GM21576 (cell line): ENCODE measurements at regions not wholly inside any gene's neighbourhood (a gene's known extent, or its start where the extent isn't known, plus 50 kb on each side); places are given as distances from the start of the nearest gene placed in this dataset.
"Not testable (repeated sequence)": the region's sequence is repeated elsewhere in the genome, so short reads cannot be mapped to it uniquely, and the experiment has no call there.

Source experiments
- ATAC-seq: cut with Tn5 transposase; IDR thresholded peaks from one replicate; pipeline ENCODE4 v1.9.1; 2021; ENCODE audit warnings: mild to moderate bottlenecking, moderate library complexity; ENCODE audit not compliant: unreplicated experiment

DNA sequence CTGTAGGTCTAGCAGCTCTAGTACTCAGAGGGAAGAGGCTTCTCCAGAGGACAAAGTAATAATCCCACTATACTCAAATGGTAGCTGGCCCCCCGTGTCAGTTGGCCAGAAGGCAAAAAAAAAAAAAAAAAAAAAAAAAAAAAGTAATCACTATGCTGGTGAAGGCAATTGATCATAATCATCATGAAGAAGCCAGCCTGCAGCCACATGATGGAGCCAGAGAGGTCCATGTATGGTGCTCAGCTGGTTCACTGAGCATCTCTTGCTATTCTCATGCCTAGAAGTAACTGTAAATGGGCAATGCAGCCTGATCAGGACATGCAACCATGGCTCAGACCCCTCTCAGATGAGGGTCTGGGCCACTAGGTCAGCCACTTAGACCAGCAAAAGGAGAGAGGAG lies 378.8 kb downstream of the MED13L start:
- no peak for ATAC-seq

DNA sequence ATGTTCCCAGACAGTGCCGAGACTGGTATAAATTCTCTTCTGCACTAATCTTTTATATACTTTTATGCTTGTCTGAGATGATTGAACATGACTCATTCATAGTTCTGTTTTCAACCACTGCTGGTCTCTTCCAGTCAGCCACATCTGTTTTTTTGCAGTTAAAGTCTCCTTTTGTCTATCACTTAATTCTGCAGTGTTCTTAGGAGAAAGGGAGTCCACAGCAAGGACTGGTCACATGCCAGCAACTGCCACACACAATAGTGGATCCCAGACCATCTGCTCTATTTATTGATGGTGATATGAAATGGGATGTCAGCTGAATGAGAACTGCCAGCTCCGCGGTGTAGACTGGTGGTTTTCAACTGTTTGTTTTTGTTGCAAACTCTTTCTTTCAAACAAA lies 379.8 kb downstream of the MED13L start:
- ATAC-seq: no peak

DNA sequence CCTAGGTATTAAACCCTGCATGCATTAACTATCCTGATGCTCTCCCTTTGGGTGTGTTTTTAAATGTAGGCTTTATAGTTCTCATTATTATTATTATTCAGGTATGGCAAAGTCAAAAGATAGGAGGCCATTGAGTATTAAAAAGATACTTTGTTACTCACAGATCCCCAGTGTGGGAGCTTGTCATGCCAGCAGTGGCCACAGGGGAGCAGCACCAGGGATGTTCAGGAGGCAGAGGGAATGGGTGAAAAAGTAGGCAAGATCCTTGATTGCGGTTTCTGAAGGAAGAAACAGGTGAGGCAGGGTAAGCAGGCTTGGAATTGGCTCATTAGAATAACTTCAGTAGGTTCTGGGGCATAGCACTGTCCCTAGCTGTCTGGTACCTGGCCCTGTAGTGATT lies 382.2 kb downstream of the MED13L start:
- ATAC-seq: no peak

DNA sequence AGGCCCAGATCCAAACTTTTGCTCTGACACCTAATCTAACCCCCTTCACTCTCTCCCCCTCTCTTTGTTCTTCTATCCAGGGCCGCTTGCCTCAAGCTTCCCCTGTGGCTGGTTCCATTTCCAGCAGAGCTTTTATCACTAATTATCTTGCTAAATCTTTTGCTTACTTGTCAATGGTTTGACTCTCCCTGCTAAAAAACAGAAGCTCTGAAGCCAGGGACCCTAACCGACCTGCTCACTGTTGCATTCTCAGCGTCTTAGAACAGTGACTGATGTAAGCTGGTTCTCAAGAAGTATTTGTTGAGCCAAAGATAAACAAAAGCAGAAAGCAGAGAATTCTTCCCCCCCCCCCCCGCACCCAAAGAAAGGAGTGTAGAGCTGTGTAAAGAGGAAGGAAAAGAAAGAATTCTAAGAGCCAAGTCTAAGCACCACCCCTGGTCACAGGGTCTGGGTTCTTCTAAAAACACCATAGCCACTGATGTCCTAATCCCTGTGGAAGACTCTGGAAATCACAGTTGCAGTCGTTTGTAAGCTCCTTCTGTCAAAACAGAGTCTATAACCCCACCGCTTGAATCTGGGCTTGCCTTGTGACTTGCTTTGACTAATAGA lies 385.8 kb downstream of the MED13L start:
- no peak for ATAC-seq

DNA sequence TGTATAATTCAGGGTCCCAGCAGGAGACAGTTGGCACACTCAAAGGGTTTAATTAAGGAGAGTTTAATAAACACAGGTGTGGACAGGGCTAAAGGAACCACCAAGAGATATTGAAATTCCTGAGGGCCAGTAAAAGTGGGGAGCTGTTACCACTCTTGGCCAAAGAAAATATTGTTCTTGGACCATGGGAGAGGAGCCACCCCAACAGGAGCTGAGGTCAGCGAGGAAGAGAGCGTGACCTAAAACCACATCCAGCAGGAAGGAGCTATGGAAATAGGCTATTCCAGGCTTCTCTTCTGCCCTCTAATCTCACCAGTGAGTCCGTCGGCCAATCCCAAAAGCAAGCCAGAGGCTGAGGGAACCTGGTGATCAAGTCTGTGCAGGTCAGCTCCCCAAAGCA lies 390.8 kb downstream of the MED13L start:
- ATAC-seq: no peak

DNA sequence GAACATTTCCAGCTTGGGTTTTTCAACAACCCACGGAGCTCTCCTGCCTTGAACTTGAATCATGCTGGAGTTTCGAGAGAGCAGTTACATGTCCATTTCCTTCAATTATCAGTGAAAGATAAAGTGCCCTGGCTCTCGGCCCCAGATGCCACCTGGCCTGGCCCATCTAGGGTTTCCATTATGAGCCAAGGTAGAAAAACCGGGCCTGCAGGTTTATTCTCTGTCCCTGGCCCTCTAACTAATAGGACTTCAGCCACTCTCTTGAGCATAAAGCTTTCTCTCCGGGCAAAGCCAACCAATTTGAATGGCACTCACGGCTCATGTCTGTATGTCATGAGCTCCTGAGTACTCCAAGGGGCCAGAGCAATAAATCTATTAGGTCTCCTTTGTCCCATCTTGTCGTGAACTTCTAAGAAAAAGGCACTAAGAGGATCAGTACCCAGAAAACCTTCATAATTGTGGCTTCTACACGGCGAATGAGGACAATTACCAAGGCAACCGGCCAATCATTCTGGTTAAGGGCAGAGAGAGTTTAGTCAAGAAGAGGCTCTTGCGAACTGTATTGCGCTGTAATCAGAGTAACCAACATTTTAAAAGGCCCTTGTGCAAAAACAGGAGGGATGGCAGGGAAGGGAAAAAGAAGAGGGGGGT lies 392.3 kb downstream of the MED13L start:
- ATAC-seq: no peak

DNA sequence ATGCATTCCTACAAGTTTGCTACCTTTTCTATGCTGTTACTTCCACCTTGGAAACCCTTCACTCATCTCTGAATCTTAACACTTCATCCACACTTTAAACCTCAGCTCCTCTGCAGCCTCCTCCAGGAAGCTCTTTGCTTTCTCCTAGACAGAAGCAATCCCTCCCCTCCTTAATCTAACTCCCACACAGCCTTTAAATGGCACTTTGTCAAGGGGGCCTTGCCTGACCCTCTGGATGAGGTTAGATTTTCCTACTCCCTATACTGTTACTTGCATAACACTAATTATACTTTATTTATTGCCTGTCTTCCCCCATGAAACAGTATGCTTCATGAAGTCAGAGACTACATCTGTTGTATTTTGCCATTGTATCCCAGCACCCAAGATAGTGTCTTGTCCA lies 394.6 kb downstream of the MED13L start:
- ATAC-seq: no peak

DNA sequence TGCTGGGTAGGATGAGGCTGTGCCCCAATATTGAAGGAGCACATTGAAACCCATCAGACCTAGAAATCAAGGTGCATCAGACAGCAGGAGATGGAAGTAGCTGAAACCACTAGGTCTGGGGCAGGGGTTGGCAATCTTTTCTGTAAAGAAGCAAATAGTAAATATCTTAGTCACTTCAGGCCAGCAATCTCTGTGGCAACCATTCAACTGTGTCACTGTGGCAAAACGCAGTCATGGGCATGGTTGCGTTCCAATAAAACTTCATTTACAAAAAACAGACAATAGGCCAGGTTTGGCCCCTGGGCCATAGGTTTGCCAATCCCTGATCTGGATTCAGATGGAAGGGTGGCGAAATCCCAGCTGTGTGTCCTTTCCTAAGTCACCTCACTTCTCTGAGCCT lies 397.3 kb downstream of the MED13L start:
- no peak for ATAC-seq

DNA sequence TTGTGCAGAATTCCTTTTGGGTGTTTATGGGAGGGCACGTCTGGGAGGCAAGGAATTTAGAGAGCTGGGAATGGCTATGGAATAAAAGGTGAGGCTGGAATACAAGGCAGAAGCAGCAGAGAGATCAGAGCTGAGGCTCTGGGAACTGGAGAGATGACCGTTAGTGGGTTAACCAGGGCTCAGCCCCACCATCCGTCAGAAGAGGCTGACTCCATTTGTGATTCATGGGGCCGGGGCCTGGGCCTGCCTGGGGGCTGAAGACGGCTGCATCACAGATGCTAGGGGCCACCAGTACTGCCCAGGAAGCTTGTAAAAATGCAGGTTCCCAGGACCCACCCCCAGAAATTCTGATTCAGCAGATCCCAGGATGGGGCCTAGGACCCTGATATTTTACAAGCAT lies 398.1 kb downstream of the MED13L start:
- ATAC-seq: no peak

DNA sequence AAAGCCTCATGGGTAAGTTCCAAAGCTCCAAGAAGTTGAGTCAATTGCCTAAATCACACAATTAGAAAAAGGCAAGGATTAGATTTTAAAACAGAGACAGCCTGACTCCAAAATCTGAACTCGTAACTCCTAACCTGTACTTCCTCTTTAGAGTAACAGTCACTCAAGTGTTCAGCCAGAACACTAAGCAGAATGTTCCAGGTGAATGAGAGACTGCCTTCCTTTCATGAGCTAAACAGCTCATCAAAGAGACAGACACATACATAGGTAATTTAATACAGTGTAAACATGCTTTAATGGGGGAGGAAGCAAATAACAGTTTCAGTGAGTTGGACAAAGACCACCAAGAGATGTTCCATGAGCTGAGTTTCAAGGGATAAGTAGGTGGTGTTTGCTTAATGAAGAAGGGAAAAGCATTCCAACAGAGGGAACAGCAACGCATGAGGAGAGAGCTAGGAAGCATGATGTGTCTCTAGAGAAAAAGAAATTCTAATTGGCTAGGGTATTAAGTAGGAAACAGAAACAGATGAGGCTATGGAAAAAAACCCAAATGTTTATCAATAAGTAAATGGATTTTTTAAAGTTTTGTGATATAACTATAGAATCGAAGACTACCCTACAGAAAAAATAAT lies 403.9 kb downstream of the MED13L start:
- ATAC-seq: no peak

DNA sequence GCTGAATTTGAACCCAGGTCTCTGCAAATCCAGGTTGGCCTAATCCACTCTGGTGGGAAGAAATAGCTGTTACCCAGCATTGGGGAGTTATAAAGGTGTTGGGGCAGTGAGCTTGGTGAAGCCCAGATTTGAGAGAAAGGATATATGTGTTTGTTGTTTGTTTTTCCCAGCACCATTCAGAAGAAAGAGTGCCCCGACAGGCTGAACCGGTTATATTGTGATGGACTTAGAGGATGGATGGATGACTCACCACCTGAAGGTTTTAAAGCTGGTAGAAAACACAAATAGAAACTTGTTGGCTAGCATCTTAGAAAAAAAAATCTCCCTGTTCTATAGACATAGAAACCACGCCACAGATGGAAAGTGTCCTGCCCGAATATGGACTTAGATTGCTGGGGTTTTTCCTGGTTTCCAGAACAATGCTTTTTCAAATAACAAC lies 404.6 kb downstream of the MED13L start:
- ATAC-seq: no peak

DNA sequence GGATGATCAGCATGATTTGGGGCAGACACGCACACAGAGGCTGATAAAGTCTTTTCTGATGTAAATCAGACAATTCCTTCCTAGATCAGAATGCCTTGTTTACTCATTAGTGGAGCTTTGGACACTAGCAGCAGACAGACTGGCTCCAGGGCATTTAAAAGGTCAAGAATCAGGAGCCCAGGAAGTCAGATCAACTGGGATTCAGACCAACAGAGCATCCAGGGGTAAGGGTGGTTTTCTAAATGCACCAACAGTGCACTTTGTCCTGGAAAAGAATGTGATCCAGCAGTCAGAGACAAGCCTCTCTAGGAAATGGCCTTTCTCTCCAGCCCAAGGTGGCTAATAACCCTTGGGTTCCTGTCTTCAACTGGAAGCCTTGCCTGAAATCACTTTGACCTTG lies 405.3 kb downstream of the MED13L start:
- no peak for ATAC-seq

DNA sequence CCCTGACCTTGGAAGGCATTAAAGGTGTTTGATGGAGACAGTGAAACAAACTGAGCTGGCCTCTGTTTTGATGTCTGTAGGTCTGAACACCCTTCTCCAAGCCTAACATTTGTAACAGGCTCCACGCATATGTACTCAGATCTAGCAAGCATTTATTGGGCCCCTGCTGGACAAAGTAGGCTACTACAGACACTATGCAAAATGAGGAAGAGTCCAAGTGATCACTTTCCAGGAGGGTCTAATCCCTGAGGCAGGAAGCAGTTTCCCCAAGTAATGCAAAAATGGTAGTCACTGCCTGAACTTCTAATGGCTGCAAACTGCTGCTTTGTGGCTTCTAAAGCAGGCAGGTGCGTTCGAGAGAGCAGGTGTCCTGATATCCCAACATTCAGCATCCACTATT lies 405.8 kb downstream of the MED13L start:
- ATAC-seq: no peak

DNA sequence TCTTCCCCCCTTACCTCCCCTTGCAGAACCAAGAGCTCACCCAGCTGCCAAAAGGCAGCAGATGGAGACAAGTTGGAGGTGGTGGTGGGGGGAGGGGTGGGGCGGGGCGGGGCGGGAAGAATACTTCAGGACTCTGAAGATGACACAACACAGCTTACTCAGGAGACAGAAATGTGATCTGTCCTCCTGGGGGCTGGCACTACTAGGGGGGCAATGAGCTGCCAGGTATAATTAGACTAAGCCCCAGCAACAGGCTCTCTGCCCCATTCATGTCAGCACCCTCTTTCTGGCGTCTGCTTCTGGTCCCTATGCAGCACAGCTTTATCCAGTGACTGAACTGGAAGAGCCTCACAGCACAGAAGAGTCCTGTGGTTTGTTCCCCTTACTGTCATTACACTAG lies 407.0 kb downstream of the MED13L start:
- no peak for ATAC-seq

DNA sequence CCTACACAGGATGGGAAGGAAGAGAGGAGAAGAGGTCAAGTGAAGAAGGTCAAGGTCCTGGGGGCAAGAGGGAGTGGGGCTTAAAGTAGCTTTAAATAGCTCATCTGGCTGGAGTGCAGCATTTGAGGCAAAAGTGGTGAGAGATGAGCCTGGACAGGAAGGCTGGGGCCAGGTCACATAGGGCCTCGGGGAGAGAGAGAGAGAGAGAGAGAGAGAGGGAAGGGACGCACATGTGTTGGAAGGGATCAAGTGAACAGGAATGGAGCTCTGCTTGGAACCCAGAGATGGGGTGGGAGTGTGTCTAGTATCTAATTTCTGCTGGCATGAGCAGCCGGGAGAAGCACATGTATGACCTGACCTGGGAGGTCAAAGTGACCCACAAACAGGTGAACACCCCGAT lies 407.5 kb downstream of the MED13L start:
- no peak for ATAC-seq

DNA sequence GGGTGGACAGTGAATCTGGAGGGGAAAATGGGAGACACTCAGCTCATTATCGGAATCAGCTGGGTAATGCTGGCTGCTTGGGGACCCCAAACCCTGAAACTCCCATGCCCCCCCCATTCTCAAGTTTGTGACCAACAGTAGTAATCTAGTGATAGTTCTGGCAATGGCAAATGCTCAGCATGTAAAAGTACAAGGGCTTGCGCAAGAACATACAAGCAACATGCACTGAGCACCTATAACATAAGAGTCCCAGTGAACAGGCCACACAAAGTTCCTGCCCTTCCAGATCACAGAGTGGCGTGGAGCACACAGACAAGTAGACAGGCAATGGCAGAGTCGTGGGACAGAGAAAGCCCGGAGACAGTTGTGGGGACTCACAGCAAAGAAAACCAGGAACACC lies 407.9 kb downstream of the MED13L start:
- no peak for ATAC-seq

DNA sequence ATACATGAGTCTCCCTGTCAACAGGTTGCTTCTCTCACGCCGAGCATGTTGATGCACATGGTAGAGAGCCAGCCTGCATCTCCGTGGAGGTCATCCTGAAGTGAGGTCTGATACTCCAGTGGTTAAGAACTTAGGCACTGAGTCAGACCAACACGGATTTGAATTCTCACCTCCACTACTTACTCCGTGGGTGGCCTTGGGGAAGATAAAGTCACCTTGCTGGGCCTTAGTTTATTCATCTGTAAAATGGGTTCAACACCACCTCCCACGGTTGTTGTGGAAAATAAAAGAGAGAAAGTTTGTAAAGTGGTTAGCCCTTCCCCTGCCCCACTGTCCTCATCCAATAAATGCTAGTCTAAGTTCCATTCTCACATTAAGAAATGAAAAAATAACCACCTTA lies 408.9 kb downstream of the MED13L start:
- ATAC-seq: no peak

DNA sequence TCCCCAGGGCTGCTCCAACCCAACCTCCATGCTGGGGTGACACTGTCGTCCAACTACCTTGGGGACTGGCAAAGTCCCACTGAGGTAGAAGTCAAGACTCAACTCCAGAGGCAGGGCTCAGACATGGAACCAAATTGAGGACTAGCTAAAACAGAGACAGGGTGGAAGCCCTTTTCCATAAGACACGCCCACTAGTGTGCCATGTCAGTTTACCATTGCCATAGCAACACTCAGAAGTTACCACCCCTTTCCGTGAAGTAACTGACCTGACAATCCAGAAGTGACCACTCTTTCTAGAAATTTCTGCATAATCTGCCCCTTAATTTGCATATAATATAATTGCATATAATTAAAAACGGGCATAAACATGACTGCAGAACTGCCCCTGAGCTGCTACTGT lies 409.6 kb downstream of the MED13L start:
- ATAC-seq: no peak

DNA sequence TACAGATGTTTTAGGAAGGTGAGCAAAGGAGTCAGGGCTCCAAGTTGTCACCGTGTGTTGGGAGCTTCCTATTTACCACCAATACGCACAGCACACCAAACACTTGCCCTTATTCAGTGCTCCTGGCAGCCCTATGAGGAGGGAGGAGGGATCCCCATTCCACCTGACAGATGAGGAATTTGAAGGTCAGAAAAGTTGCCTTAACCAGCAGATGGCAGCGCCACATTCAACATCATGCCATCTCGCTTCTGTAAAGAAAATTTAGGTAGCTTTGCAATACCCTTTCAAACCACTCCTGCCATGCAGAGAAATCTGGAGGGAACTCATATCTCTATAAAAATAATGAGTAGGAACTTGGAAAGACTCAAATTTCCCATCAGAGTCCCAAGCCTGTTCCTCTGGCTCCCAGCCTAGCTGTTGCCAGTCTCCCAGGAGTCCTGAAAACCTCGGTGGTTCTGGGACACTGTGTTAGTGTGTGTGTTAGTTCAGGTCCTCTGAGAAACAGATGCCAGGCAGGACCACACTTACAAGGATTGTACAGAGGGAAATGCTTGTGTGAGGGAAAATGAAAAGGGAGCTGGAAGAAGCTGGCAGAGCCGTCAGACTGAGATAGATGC lies 410.5 kb downstream of the MED13L start:
- ATAC-seq: no peak

DNA sequence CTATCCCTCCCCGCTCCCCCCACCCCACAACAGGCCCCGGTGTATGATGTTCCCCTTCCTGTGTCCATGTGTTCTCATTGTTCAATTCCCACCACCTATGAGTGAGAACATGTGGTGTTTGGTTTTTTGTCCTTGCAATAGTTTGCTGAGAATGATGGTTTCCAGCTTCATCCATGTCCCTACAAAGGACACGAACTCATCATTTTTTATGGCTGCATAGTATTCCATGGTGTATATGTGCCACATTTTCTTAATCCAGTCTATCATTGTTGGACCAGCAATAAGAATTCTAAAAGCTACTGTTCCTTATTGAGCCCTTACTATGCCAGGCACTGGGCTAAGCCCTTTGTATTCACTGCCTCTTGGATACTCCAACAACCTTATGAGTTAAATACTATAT lies 411.2 kb downstream of the MED13L start:
- not testable (repeated sequence) for ATAC-seq

DNA sequence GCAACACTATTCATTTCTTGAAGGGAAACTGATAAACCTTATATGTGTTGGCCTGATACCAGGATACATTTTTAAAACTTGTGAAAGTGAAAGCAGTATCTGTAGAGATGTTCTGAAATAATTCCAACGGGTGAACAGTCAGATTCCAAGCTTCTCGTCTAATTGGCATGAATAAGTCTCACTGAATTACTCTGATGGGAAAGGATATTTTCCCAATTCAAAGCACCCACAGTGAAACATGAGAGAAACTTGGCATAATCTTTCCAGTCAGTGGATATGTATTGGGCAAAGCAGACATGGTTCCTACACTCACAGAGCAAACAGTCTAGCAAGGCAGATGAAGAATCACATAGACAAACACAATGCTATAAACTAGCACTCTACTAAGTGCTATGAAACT lies 413.1 kb downstream of the MED13L start:
- no peak for ATAC-seq

DNA sequence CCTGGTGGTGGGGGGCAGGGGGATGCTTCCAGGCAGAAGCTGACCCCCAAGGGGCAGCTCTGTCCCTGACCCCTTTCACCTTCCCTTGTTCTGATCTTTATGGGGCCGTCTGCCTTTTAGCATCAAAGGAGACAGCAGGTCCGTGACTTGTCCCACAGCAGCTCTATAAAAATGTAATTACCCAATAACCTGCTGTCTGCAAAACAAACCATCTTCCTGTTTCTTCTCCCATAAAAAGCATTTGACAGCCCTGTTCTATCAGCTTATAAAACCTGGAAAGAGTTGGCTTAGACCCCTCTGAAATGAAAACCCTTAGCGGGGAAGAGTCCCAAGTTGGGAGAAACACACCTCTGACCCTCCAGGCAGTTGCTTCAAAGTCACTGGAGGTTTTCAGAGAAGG lies 416.9 kb downstream of the MED13L start:
- no peak for ATAC-seq
